DND-41 (cell line): ENCODE measurements at regions not wholly inside any gene's neighbourhood (a gene's known extent, or its start where the extent isn't known, plus 50 kb on each side); places are given as distances from the start of the nearest gene placed in this dataset.

Source experiments
- CTCF ChIP-seq: IDR thresholded peaks from 2 replicates; pipeline ENCODE4 v1.5.1; 2012; ENCODE audit warnings: borderline replicate concordance, low read length, moderate library complexity, mild to moderate bottlenecking; ENCODE audit not compliant: poor library complexity, severe bottlenecking; ENCODE audit errors: extremely low read depth
- EZH2 ChIP-seq: IDR thresholded peaks from 3 replicates; pipeline ENCODE4 v1.6.1; 2012; ENCODE audit warnings: borderline replicate concordance, low read depth, mild to moderate bottlenecking, moderate library complexity, low read length, inconsistent platforms; ENCODE audit not compliant: severe bottlenecking

- no peak for TF ChIP-seq EZH2
- TF ChIP-seq CTCF, result no peak
Measured at GRCh38 chr12:12019881-12020280, 50.9 kb upstream of the BCL2L14 start.
